ENCODE measurements at regions not wholly inside any gene's neighbourhood (a gene's known extent, or its start where the extent isn't known, plus 50 kb on each side); places are given as distances from the start of the nearest gene placed in this dataset.
A peak's percentile ranks its signal among the peaks of the same experiment; 100 is the strongest.
"Not testable (repeated sequence)": the region's sequence is repeated elsewhere in the genome, so short reads cannot be mapped to it uniquely, and the experiment has no call there.

DNA sequence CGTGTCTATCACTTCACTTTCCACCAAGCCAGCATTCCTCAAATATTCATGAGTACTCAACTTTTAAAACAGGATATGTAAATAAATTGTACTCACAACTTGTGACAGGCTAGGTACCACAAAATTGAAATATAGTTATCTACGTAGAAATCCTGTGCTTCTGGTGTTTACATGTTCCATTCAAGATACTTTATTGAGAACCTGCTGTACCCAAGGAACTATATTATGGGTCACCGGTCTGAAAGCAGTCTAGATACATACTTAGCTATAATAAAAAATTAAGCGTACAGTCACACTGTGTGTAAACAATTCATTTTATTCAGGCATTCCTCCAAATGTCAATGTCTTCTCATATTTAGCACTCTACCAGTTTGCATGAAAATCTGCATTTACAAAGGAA, 482.2 kb upstream of the SOX9 start:
- Histone ChIP-seq H3K27ac (peak overlapping the region in 1 of 2 donors; percentile 15), H3K36me3 (no peaks in the 10 kb centered on the region), H3K4me3 (no peak overlapping the region), H3K27me3 (replicated peaks; ENCODE audit: insufficient read depth) (no peaks in the 10 kb centered on the region), H3K9me3 (no peaks in the 10 kb centered on the region), H3K4me1 (replicated peaks) (no peaks in the 10 kb centered on the region)
- TF ChIP-seq POLR2A (IDR thresholded peaks at IDR 0.05) (no peak), POLR2AphosphoS5 (IDR thresholded peaks at IDR 0.05) (peak; percentile 85)
- TF ChIP-seq, protein P1, sequence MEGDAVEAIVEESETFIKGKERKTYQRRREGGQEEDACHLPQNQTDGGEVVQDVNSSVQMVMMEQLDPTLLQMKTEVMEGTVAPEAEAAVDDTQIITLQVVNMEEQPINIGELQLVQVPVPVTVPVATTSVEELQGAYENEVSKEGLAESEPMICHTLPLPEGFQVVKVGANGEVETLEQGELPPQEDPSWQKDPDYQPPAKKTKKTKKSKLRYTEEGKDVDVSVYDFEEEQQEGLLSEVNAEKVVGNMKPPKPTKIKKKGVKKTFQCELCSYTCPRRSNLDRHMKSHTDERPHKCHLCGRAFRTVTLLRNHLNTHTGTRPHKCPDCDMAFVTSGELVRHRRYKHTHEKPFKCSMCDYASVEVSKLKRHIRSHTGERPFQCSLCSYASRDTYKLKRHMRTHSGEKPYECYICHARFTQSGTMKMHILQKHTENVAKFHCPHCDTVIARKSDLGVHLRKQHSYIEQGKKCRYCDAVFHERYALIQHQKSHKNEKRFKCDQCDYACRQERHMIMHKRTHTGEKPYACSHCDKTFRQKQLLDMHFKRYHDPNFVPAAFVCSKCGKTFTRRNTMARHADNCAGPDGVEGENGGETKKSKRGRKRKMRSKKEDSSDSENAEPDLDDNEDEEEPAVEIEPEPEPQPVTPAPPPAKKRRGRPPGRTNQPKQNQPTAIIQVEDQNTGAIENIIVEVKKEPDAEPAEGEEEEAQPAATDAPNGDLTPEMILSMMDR (IDR thresholded peaks at IDR 0.05) = no peak
- 35% methylated on average over 4 of the region's 4 CpGs for WGBS
- DNase-seq (ENCODE audit: low spot score) = peak; percentile 27
- intact Hi-C loops (cut with DNase I) = no loop called here

DNA sequence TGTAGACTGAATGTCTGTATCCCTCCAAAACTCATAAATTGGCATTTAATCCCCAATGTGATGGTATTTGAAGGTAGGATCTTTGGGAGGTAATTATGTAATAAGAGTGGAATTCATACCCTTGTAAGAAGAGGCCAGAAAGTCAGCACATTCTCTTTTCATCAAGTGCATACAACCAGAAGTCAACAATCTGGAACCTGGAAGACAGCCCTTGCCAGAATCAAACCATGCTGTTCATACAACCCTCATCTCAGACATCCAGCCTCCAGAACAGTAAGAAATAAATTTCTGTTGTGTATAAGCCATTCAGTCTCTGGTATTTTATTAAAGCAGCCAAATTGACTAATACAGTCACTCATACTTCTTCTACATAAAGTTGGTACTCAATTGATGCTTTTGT, 481.0 kb upstream of the SOX9 start:
- DNase-seq (ENCODE audit: low spot score) = no peak
- intact Hi-C loops (cut with DNase I) = no loop called here
- H3K36me3 ChIP-seq = no peaks in the 10 kb centered on the region
- no peak overlapping the region for H3K27ac ChIP-seq
- no peak overlapping the region for H3K4me3 ChIP-seq
- no peaks in the 10 kb centered on the region for H3K27me3 ChIP-seq (replicated peaks; ENCODE audit: insufficient read depth)
- TF ChIP-seq POLR2AphosphoS5 (IDR thresholded peaks at IDR 0.05) (no peak), POLR2A (IDR thresholded peaks at IDR 0.05) (no peak)
- TF ChIP-seq, protein P1 (IDR thresholded peaks at IDR 0.05) = no peak
- H3K9me3 ChIP-seq = no peaks in the 10 kb centered on the region
- no peaks in the 10 kb centered on the region for H3K4me1 ChIP-seq (replicated peaks)

DNA sequence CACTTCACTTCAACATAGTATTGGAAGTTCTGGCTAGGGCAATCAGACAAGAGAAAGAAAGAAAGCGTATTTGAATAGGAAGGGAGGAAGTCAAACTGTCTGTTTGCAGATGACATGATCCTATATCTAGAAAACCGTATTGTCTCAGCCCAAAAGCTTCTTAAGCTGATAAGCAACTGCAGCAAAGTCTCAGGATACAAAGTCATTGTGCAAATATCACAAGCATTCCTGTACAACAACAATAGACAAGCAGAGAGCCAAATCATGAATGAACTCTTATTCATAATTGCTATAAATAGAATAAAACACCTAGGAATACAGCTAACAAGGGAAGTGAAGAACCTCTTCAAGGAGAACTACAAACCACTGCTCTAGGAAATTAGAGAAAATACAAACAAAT, 473.9 kb upstream of the SOX9 start:
- intact Hi-C loops (cut with DNase I); H3K4me3 ChIP-seq; H3K9me3 ChIP-seq; H3K4me1 ChIP-seq (replicated peaks); H3K36me3 ChIP-seq; H3K27me3 ChIP-seq (replicated peaks; ENCODE audit: insufficient read depth); H3K27ac ChIP-seq; DNase-seq (ENCODE audit: low spot score): not testable (repeated sequence)
- 66% methylated on average over 2 of the region's 2 CpGs for WGBS

- H3K27ac ChIP-seq; DNase-seq (ENCODE audit: low spot score); H3K36me3 ChIP-seq; H3K4me1 ChIP-seq (replicated peaks); H3K4me3 ChIP-seq; H3K9me3 ChIP-seq; H3K27me3 ChIP-seq (replicated peaks; ENCODE audit: insufficient read depth); intact Hi-C loops (cut with DNase I): not testable (repeated sequence)
- 95% methylated on average over 2 of the region's 2 CpGs for WGBS
Observed at GRCh38 chr17:71648342-71648741, 472.5 kb upstream of the SOX9 start.

DNA sequence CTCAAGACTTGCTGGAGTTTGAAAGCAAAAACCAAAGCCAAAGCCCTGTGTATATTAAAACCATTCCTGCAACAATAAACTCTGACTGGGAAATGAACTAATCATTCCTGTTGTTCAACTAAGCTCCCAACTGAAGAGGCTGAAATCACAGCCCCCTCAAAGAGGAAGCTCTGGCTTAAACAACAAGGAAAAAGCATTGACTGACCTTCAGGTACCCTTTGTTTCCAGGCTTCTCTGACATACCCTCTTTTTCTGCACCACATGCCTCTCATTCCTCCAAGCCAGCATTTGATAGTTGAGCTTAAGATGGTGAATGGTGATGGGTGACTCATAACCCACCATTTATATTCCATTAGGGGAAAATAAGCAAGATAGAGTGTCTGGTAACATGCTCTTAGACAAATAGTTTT, 470.9 kb upstream of the SOX9 start:
- Histone ChIP-seq H3K27me3 (replicated peaks; ENCODE audit: insufficient read depth) (no peaks in the 10 kb centered on the region), H3K4me3 (no peak overlapping the region), H3K9me3 (no peaks in the 10 kb centered on the region), H3K27ac (no peak overlapping the region), H3K4me1 (replicated peaks) (no peaks in the 10 kb centered on the region), H3K36me3 (no peaks in the 10 kb centered on the region)
- TF ChIP-seq POLR2AphosphoS5 (IDR thresholded peaks at IDR 0.05) (no peak), POLR2A (IDR thresholded peaks at IDR 0.05) (no peak)
- no peak for DNase-seq (ENCODE audit: low spot score)
- intact Hi-C loops (cut with DNase I) = no loop called here

- no peaks in the 10 kb centered on the region for H3K4me1 ChIP-seq (replicated peaks)
- no peak overlapping the region for H3K4me3 ChIP-seq
- no peaks in the 10 kb centered on the region for H3K27me3 ChIP-seq (replicated peaks; ENCODE audit: insufficient read depth)
- no peaks in the 10 kb centered on the region for H3K9me3 ChIP-seq
- TF ChIP-seq, protein P1 (IDR thresholded peaks at IDR 0.05) = no peak
- TF ChIP-seq POLR2A (IDR thresholded peaks at IDR 0.05) = no peak
- TF ChIP-seq POLR2AphosphoS5 (IDR thresholded peaks at IDR 0.05) = no peak
- intact Hi-C loops (cut with DNase I) = no loop called here
- no peak overlapping the region for H3K27ac ChIP-seq
- no peak for DNase-seq (ENCODE audit: low spot score)
- no peaks in the 10 kb centered on the region for H3K36me3 ChIP-seq
Observed at GRCh38 chr17:71655542-71655941, 465.3 kb upstream of the SOX9 start.
